HepG2 (cell line): ENCODE measurements at regions not wholly inside any gene's neighbourhood (a gene's known extent, or its start where the extent isn't known, plus 50 kb on each side); places are given as distances from the start of the nearest gene placed in this dataset.

Experiments
- ATAC-seq: fragments of 200-7000 bp; cut with Tn5 transposase; 3 replicates; pipeline ENCODE4 v1.9.1; 2020; ENCODE audit warnings: mild to moderate bottlenecking, moderate library complexity
- BruUV-seq: library from RNA; stranded (reverse); fragments of 400-500 nt; replicated peaks from 2 replicates; lab custom pipeline; 2021; lab: Mats Ljungman, UMichigan
- CTCF ChIA-PET: fragments of 300-600 bp; formaldehyde crosslinking; extraction: SDS; loops from one replicate; lab custom pipeline; 2021; ENCODE audit warnings: low total read pairs, inconsistent platforms, low intra/inter-chr PET ratio; lab: Yijun Ruan, JAX
- POLR2A ChIA-PET: fragments of 350-600 bp; sonication (Branson Sonifier 250); formaldehyde crosslinking; loops from one replicate; lab custom pipeline; 2020; ENCODE audit warnings: antibody characterized with exemption, inconsistent platforms; lab: Yijun Ruan, JAX
- DNase-seq: peaks from one replicate; pipeline ENCODE4 v3.0.0-alpha.2; 2015; ENCODE audit warnings: low spot score
- FAIRE-seq: peaks from 3 replicates; lab custom pipeline; 2011; peaks lifted over from hg19 to GRCh38; lab: Jason Lieb, UNC
- H2AFZ ChIP-seq: one replicate; pipeline ENCODE4 v1.6.1; 2011; ENCODE audit warnings: low read length, inconsistent platforms
- H3K27ac ChIP-seq: fragments of 300-600 bp; 3 replicates; pipeline ENCODE4 v1.8.0; 2011; ENCODE audit warnings: mixed run types, mild to moderate bottlenecking, mixed read lengths, low read length, inconsistent platforms; ENCODE audit not compliant: insufficient read depth; ENCODE audit errors: extremely low read length
- H3K27me3 ChIP-seq, 2 experiments: fragments of 200-600 bp in 1 of 2; 2 replicates in 1 of 2; 3 replicates in 1 of 2; pipeline versions ENCODE4 v1.6.0 to v1.8.0; 2011; ENCODE audit warnings: low read length in 2 of 2, mild to moderate bottlenecking in 2 of 2, moderate library complexity in 2 of 2, inconsistent platforms in 1 of 2; ENCODE audit not compliant: insufficient read depth in 2 of 2, control insufficient read depth in 1 of 2
- H3K36me3 ChIP-seq, 2 experiments: fragments of 200-600 bp in 1 of 2; replicated peaks in 1 of 2; 2 replicates in 1 of 2; 3 replicates in 1 of 2; pipeline versions ENCODE4 v1.5.1 to v1.8.0; 2011; ENCODE audit warnings: low read length in 2 of 2, inconsistent platforms in 1 of 2; ENCODE audit not compliant: insufficient read depth in 2 of 2, control insufficient read depth in 1 of 2
- H3K4me1 ChIP-seq: 2 replicates; pipeline ENCODE4 v1.5.1; 2012; ENCODE audit warnings: low read length, inconsistent platforms; ENCODE audit not compliant: insufficient read depth
- H3K4me2 ChIP-seq: 2 replicates; pipeline ENCODE4 v1.6.0; 2011; ENCODE audit warnings: low read depth, low read length, inconsistent platforms
- H3K4me3 ChIP-seq, 3 experiments: fragments of 200-600 bp in 1 of 3; sonication (generic), shearing (Covaris generic) in 1 of 3; replicated peaks in 1 of 3; 2 replicates each; pipeline ENCODE4 v1.5.1; 2011 to 2016; ENCODE audit warnings: low read length in 3 of 3, inconsistent platforms in 2 of 3, low read depth in 2 of 3, mild to moderate bottlenecking in 2 of 3, control low read depth in 1 of 3, mixed read lengths in 1 of 3; ENCODE audit not compliant: insufficient read depth in 1 of 3
- H3K79me2 ChIP-seq: one replicate; pipeline ENCODE4 v1.6.1; 2011; ENCODE audit warnings: low read length, inconsistent platforms; ENCODE audit not compliant: insufficient read depth
- H3K9ac ChIP-seq: 2 replicates; pipeline ENCODE4 v1.6.0; 2011; ENCODE audit warnings: mild to moderate bottlenecking, low read depth, low read length, inconsistent platforms; ENCODE audit not compliant: insufficient read depth
- H3K9me3 ChIP-seq: 2 replicates; pipeline ENCODE4 v1.5.1; 2012; ENCODE audit warnings: mild to moderate bottlenecking, low read length
- H4K20me1 ChIP-seq: 2 replicates; pipeline ENCODE4 v1.6.0; 2011; ENCODE audit warnings: inconsistent platforms, mild to moderate bottlenecking, low read length, moderate library complexity; ENCODE audit not compliant: insufficient read depth
- CCDC6 ChIP-seq: sonication (generic); formaldehyde crosslinking; IDR thresholded peaks from 2 replicates; pipeline ENCODE4 v1.8.1; 2022; ENCODE audit warnings: mild to moderate bottlenecking, missing genetic modification reagents, moderate library complexity
- FOXK2 ChIP-seq: fragments of 450-650 bp; IDR thresholded peaks from 2 replicates; pipeline ENCODE4 v1.6.1; 2016
- NCOR1 ChIP-seq: fragments of 200-600 bp; sonication (generic); IDR thresholded peaks from 2 replicates; pipeline ENCODE4 v1.7.0; 2017; ENCODE audit warnings: antibody characterized with exemption, low read length, borderline replicate concordance
- NR2C2 ChIP-seq: sonication (generic); formaldehyde crosslinking; IDR thresholded peaks from 2 replicates; pipeline ENCODE4 v1.4.0; 2020; ENCODE audit warnings: missing genetic modification reagents, mild to moderate bottlenecking, moderate library complexity, borderline replicate concordance
- PHB2 ChIP-seq: fragments of 450-650 bp; IDR thresholded peaks from 2 replicates; pipeline ENCODE4 v1.6.1; 2018; ENCODE audit not compliant: partially characterized antibody
- POLR2AphosphoS5 ChIP-seq: IDR thresholded peaks from 2 replicates; pipeline ENCODE4 v1.6.1; 2012; ENCODE audit warnings: low read depth, low read length
- ZBTB20 ChIP-seq: sonication (generic); formaldehyde crosslinking; IDR thresholded peaks from 2 replicates; pipeline ENCODE4 v1.8.1; 2023; ENCODE audit warnings: missing genetic modification reagents, low read depth, mild to moderate bottlenecking, borderline replicate concordance
- ZNF33A ChIP-seq: sonication (generic); formaldehyde crosslinking; IDR thresholded peaks from 2 replicates; pipeline ENCODE4 v1.5.1; 2020; ENCODE audit warnings: missing genetic modification reagents, mild to moderate bottlenecking, moderate library complexity, borderline replicate concordance
- ZNF33B ChIP-seq: sonication (generic); formaldehyde crosslinking; IDR thresholded peaks from 2 replicates; pipeline ENCODE4 v1.5.1; 2020; ENCODE audit warnings: mild to moderate bottlenecking, missing genetic modification reagents
- ZNF441 ChIP-seq: sonication (generic); formaldehyde crosslinking; IDR thresholded peaks from 2 replicates; pipeline ENCODE4 v1.7.0; 2021; ENCODE audit warnings: missing genetic modification reagents, borderline replicate concordance
- ZNF678 ChIP-seq: sonication (generic); formaldehyde crosslinking; IDR thresholded peaks from 2 replicates; pipeline ENCODE4 v1.4.0; 2020; ENCODE audit warnings: mild to moderate bottlenecking, missing genetic modification reagents
- ZNF792 ChIP-seq: IDR thresholded peaks from 2 replicates; pipeline ENCODE4 v1.6.1; 2016
- ZNF839 ChIP-seq: sonication (generic); formaldehyde crosslinking; IDR thresholded peaks from 2 replicates; pipeline ENCODE4 v1.4.0; 2020; ENCODE audit warnings: missing genetic modification reagents, mild to moderate bottlenecking, borderline replicate concordance
- WGBS: methylation state at CpG from one replicate; pipeline ENCODE4 v1.1.6; 2017; ENCODE audit warnings: low lambda C conversion rate; 5-methylcytosine and 5-hydroxymethylcytosine counted together
- in situ Hi-C: cut with HindIII; loops from 2 replicates; pipeline ENCODE4 v1.10.0; 2017; ENCODE audit warnings: low pct_unique_long_range_greater_than_20kb; ENCODE audit not compliant: extremely low pct_ligation_motif_present
- intact Hi-C: fragments of 100-400 bp; cut with micrococcal nuclease; formaldehyde crosslinking; loops from one replicate; pipeline ENCODE4 v1.10.0; 2022; ENCODE audit not compliant: unreplicated experiment
- TF ChIP-seq, protein P1 (sequence below): sonication (generic); formaldehyde crosslinking; IDR thresholded peaks from 2 replicates; pipeline ENCODE4 v1.4.0; 2020; ENCODE audit warnings: mild to moderate bottlenecking, missing genetic modification reagents
- TF ChIP-seq, protein P2 (sequence below): sonication (generic); formaldehyde crosslinking; IDR thresholded peaks from 2 replicates; pipeline ENCODE4 v1.4.0; 2020; ENCODE audit warnings: missing genetic modification reagents, mild to moderate bottlenecking, borderline replicate concordance
- TF ChIP-seq, protein P3 (sequence below): sonication (generic); formaldehyde crosslinking; IDR thresholded peaks from 2 replicates; pipeline ENCODE4 v1.5.0; 2020; ENCODE audit warnings: mild to moderate bottlenecking, missing genetic modification reagents
- TF ChIP-seq, protein P4 (sequence below): sonication (generic); formaldehyde crosslinking; IDR thresholded peaks from 2 replicates; pipeline ENCODE4 v1.8.1; 2022; ENCODE audit warnings: mild to moderate bottlenecking, missing genetic modification reagents

DNA sequence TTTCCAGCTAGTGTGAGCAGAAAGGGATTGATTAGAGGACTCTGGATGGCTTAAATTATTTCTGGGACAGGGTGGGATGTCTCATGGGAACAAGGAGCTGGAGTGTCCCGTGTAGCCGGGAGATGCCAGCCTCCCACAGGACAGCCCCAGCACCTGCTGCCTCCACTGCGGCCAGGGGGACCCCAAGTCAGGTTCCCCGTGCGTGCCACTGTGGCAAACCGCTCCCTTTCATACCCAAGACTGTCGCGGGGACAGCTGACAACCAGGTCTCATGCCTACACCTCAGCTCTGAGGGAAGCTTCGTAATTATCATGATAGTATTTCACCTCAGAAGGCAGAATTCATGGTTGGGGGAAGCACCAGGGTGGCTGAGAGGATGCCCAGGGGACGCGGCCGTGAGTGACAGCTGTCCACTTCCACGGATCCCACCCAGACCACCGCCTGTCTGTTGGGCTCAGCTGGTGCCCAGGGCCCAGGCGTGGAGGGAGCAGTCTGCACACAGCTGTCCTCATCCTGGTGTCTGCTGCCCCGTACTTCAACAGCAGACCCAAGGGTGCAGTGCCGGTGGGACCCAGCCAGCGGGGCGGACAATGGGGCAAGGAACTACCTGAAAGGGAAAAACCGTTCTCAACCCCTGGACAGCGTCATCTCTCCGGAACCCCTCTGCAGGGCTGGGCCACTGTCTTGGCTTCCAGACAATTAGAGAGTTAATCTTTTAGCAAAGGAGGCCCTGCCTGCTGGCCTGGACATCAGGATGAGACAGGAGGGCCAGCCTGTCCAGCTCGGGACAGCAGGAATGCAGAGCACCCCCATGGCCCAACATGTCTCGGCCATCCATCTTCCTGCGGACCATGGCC is 166.9 kb downstream of the OLFM1 start (continued):
- TF ChIP-seq, protein P1, sequence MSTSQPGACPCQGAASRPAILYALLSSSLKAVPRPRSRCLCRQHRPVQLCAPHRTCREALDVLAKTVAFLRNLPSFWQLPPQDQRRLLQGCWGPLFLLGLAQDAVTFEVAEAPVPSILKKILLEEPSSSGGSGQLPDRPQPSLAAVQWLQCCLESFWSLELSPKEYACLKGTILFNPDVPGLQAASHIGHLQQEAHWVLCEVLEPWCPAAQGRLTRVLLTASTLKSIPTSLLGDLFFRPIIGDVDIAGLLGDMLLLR (CRISPR knock-in tag), result no peak
- TF ChIP-seq, protein P2, sequence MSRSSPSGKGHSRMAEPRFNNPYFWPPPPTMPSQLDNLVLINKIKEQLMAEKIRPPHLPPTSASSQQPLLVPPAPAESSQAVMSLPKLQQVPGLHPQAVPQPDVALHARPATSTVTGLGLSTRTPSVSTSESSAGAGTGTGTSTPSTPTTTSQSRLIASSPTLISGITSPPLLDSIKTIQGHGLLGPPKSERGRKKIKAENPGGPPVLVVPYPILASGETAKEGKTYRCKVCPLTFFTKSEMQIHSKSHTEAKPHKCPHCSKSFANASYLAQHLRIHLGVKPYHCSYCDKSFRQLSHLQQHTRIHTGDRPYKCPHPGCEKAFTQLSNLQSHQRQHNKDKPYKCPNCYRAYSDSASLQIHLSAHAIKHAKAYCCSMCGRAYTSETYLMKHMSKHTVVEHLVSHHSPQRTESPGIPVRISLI (CRISPR knock-in tag), result no peak
- TF ChIP-seq POLR2AphosphoS5 (no peak), ZNF33A (CRISPR knock-in tag) (no peak), ZBTB20 (CRISPR knock-in tag) (no peak), ZNF678 (CRISPR knock-in tag) (no peak), ZNF792 (CRISPR knock-in tag) (no peak), NCOR1 (no peak)

DNA sequence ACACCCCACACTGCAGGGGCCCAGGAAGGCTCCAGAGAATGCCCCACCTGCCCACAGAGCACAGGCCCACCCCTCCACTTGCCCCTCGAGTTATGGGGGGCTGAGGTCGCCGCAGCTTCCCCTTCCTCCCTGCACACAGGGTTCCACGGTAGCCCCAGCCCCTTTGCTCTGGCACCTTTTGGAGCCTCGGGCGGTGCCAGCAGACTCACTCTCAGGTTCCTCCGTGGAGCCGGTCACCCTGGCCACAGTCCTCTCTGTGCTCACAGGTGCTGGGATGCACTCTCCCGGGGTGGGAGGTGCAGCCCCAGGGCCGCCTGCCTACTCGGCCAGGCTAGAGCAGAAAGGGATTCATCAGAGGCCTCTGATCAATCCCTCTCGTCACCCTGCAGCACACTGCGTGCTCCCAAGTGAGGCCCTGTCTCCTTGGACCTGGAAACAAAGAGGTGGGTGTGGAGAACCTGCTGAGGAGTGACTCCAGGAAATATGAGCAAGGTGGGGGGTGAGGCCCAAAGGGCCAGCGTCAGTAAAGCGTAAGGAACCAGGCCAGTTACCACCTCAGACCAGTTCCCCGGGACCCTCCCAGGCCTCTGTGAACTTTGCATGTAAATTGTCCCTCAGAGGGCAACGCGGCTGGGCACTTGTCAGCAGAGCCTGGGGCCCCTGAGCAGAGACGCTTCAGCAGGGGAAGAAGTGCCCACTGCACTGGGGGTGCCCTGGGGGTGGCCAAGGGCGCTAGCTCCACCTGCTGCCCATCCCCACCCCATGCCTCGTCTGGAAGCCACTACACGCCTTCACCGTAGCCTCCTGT is 167.8 kb downstream of the OLFM1 start:
- no peaks in the 10 kb centered on the region for H3K36me3 ChIP-seq
- DNase-seq, result no peak
- H3K9ac ChIP-seq, result no peak overlapping the region
- ChIA-PET CTCF (no interaction called here), POLR2A (no interaction called here)
- H3K4me2 ChIP-seq, result no peak overlapping the region
- no peak for ATAC-seq
- H3K4me3 ChIP-seq, result no peak overlapping the region
- no peaks in the 10 kb centered on the region for H3K9me3 ChIP-seq
- no peak overlapping the region for H3K27ac ChIP-seq
- H3K79me2 ChIP-seq, result no peaks in the 10 kb centered on the region
- no peaks in the 10 kb centered on the region for H3K4me1 ChIP-seq
- peaks cover 6 to 59% of the 10 kb centered on the region in 2 experiments; a peak in 3 of 5 replicates for H3K27me3 ChIP-seq
- no peaks in the 10 kb centered on the region for H4K20me1 ChIP-seq
- WGBS, result 19% methylated on average over 4 of the region's 23 CpGs
- BruUV-seq, result no TSS peak
- in situ Hi-C loops (no loop called here), intact Hi-C loops (no loop called here)
- FAIRE-seq, result no peak
- H2AFZ ChIP-seq, result no peak overlapping the region
- TF ChIP-seq, protein P3, sequence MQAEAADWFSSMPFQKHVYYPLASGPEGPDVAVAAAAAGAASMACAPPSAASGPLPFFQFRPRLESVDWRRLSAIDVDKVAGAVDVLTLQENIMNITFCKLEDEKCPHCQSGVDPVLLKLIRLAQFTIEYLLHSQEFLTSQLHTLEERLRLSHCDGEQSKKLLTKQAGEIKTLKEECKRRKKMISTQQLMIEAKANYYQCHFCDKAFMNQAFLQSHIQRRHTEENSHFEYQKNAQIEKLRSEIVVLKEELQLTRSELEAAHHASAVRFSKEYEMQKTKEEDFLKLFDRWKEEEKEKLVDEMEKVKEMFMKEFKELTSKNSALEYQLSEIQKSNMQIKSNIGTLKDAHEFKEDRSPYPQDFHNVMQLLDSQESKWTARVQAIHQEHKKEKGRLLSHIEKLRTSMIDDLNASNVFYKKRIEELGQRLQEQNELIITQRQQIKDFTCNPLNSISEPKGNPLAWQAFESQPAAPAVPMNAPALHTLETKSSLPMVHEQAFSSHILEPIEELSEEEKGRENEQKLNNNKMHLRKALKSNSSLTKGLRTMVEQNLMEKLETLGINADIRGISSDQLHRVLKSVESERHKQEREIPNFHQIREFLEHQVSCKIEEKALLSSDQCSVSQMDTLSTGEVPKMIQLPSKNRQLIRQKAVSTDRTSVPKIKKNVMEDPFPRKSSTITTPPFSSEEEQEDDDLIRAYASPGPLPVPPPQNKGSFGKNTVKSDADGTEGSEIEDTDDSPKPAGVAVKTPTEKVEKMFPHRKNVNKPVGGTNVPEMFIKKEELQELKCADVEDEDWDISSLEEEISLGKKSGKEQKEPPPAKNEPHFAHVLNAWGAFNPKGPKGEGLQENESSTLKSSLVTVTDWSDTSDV, result no peak
- TF ChIP-seq PHB2 (no peak), NR2C2 (CRISPR knock-in tag) (no peak), ZNF33B (CRISPR knock-in tag) (no peak), ZNF839 (CRISPR knock-in tag) (no peak), ZNF441 (CRISPR knock-in tag) (no peak), FOXK2 (no peak), CCDC6 (CRISPR knock-in tag) (no peak)
- TF ChIP-seq, protein P4, sequence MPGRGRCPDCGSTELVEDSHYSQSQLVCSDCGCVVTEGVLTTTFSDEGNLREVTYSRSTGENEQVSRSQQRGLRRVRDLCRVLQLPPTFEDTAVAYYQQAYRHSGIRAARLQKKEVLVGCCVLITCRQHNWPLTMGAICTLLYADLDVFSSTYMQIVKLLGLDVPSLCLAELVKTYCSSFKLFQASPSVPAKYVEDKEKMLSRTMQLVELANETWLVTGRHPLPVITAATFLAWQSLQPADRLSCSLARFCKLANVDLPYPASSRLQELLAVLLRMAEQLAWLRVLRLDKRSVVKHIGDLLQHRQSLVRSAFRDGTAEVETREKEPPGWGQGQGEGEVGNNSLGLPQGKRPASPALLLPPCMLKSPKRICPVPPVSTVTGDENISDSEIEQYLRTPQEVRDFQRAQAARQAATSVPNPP (CRISPR knock-in tag), result no peak
